ENCODE measurements at regions not wholly inside any gene's neighbourhood (a gene's known extent, or its start where the extent isn't known, plus 50 kb on each side); places are given as distances from the start of the nearest gene placed in this dataset.

- H3K9me3 ChIP-seq (ENCODE audit: control insufficient read depth, insufficient read depth, low read length), result peaks cover 5% of the 10 kb centered on the region
- no peak overlapping the region for H2BK15ac ChIP-seq (ENCODE audit: low read depth, low read length)
- in situ Hi-C loops (cut with MboI; ENCODE audit: low sequenced_read_pairs) (no loop called here), dilution Hi-C loops (cut with HindIII; ENCODE audit: low sequenced_read_pairs, unreplicated experiment) (no loop called here), intact Hi-C loops (cut with micrococcal nuclease) (no loop called here)
- H3K27ac ChIP-seq (ENCODE audit: insufficient read depth, low read length), result no peak overlapping the region
- H3K27me3 ChIP-seq (ENCODE audit: control insufficient read depth, insufficient read depth, low read length), result no peaks in the 10 kb centered on the region
- no peaks in the 10 kb centered on the region for H3K79me1 ChIP-seq (ENCODE audit: low read depth in 1 of 2, low read length in 2 of 2)
- TF ChIP-seq MAZ (IDR thresholded peaks at IDR 0.05; ENCODE audit: borderline replicate concordance, low read depth, low read length), result no peak
- TF ChIP-seq CEBPB (IDR thresholded peaks at IDR 0.05; ENCODE audit: low read depth, low read length), result no peak
- no peak for TF ChIP-seq RAD21 (IDR thresholded peaks at IDR 0.05; ENCODE audit: low read length)
- TF ChIP-seq ELK1 (IDR thresholded peaks at IDR 0.05; ENCODE audit: borderline replicate concordance, low read depth, low read length), result no peak
- no peak for TF ChIP-seq MXI1 (IDR thresholded peaks at IDR 0.05; ENCODE audit: borderline replicate concordance, low read depth, low read length)
- TF ChIP-seq CTCF (conservative IDR thresholded peaks at IDR 0.05; ENCODE audit: low read depth, low read length), result no peak
- TF ChIP-seq FOS (IDR thresholded peaks at IDR 0.05; ENCODE audit: low read depth, low read length), result no peak
- TF ChIP-seq NFE2L2 (IDR thresholded peaks at IDR 0.05; ENCODE audit: low read depth, low read length), result no peak
- no peak for TF ChIP-seq RCOR1 (IDR thresholded peaks at IDR 0.05; ENCODE audit: insufficient replicate concordance, low read length)
- no peak for TF ChIP-seq CHD1 (IDR thresholded peaks at IDR 0.05; ENCODE audit: low read depth, low read length)
- TF ChIP-seq SMC3 (IDR thresholded peaks at IDR 0.05; ENCODE audit: low read depth, low read length), result no peak
- no peak overlapping the region for H2AK5ac ChIP-seq (ENCODE audit: low read depth, low read length)
- H3K18ac ChIP-seq (ENCODE audit: low read depth, low read length), result no peak overlapping the region
- H2BK20ac ChIP-seq (ENCODE audit: low read depth, low read length), result no peak overlapping the region
- no peaks in the 10 kb centered on the region for H3K9me1 ChIP-seq (ENCODE audit: insufficient read depth, low read length)
- no peak overlapping the region for H2BK120ac ChIP-seq (ENCODE audit: low read depth, low read length)
- no CpG with 5 or more reads among the region's 13 CpGs for WGBS, 2 experiments (ENCODE audit: extremely low coverage in 2 of 2, insufficient read length in 1 of 2)
- H2AFZ ChIP-seq (replicated peaks; ENCODE audit: low read length, poor library complexity), result no peak overlapping the region
- no peak overlapping the region for H3K14ac ChIP-seq (replicated peaks; ENCODE audit: low read depth, low read length)
- no peak overlapping the region for H3K9ac ChIP-seq (ENCODE audit: low read depth, low read length)
- no peak overlapping the region for H3K56ac ChIP-seq (ENCODE audit: extremely low read depth, insufficient read depth, low read length)
- H4K5ac ChIP-seq (ENCODE audit: low read depth, low read length), result no peak overlapping the region
- no peak overlapping the region for H3K4me2 ChIP-seq (ENCODE audit: low read depth, low read length)
- no peak overlapping the region for H2BK5ac ChIP-seq (ENCODE audit: low read depth, low read length, poor library complexity, severe bottlenecking)
- H4K91ac ChIP-seq (ENCODE audit: insufficient read depth, low read depth, low read length), result no peak overlapping the region
- no peak overlapping the region for H3K4me3 ChIP-seq (ENCODE audit: insufficient read depth, low read depth, low read length)
- no peaks in the 10 kb centered on the region for H4K20me1 ChIP-seq (ENCODE audit: insufficient read depth, low read length)
- POLR2A ChIA-PET (ENCODE audit: unreplicated experiment), result no interaction called here
- CTCF ChIA-PET, result no interaction called here
- H3K23ac ChIP-seq (ENCODE audit: low read depth, low read length), result no peak overlapping the region
- no peaks in the 10 kb centered on the region for H3K36me3 ChIP-seq (ENCODE audit: control insufficient read depth, insufficient read depth, low read length)
- H2AK9ac ChIP-seq (replicated peaks; ENCODE audit: low read depth, low read length, poor library complexity), result no peak overlapping the region
- ATAC-seq (ENCODE audit: low read depth) (no peak), DNase-seq (no peak)
- H4K8ac ChIP-seq (ENCODE audit: low read depth in 2 of 2, low read length in 2 of 2), result no peak overlapping the region
- no peaks in the 10 kb centered on the region for H3K4me1 ChIP-seq (ENCODE audit: control insufficient read depth, insufficient read depth, low read length)
- no TSS peak for BruUV-seq (replicated peaks)
- no peak overlapping the region for H3K4ac ChIP-seq (ENCODE audit: low read depth, low read length)
Observed at GRCh38 chr3:25174251-25174650, 253.8 kb upstream of the RARB start.
